H1 (cell line): ENCODE measurements at regions not wholly inside any gene's neighbourhood (a gene's known extent, or its start where the extent isn't known, plus 50 kb on each side); places are given as distances from the start of the nearest gene placed in this dataset.

Experiments used
- CTCF ChIA-PET: fragments of 300-600 bp; sonication (Branson Sonifier 250); formaldehyde crosslinking; loops from one replicate; lab custom pipeline; 2021; ENCODE audit not compliant: partially characterized antibody; lab: Charles Lee
- POLR2A ChIA-PET: fragments of 300-600 bp; sonication (Branson Sonifier 250); formaldehyde crosslinking; loops from one replicate; lab custom pipeline; 2021; ENCODE audit warnings: inconsistent platforms; ENCODE audit not compliant: partially characterized antibody; lab: Charles Lee
- DNase-seq, 2 experiments: peaks; one replicate each; pipeline versions ENCODE4 v3.0.0 to v3.0.0-alpha.2; 2010 to 2022; ENCODE audit warnings: low spot score in 2 of 2, low read depth in 1 of 2, mixed read lengths in 1 of 2
- FAIRE-seq: peaks from 2 replicates; lab custom pipeline; 2011; peaks lifted over from hg19 to GRCh38; lab: Jason Lieb, UNC
- H2AFZ ChIP-seq: 2 replicates; pipeline ENCODE4 v1.8.1; 2012; ENCODE audit warnings: low read length, inconsistent platforms
- H2AK5ac ChIP-seq: 2 replicates; pipeline ENCODE4 v1.6.1; 2013; ENCODE audit warnings: low read depth, low read length
- H2BK120ac ChIP-seq: replicated peaks from 2 replicates; pipeline ENCODE3; 2013; ENCODE audit warnings: low read depth, low read length, inconsistent platforms
- H2BK12ac ChIP-seq: 2 replicates; pipeline ENCODE4 v1.6.1; 2013; ENCODE audit warnings: low read depth, low read length
- H2BK15ac ChIP-seq: 2 replicates; pipeline ENCODE4 v1.6.1; 2013; ENCODE audit warnings: low read length
- H2BK20ac ChIP-seq: 2 replicates; pipeline ENCODE4 v1.6.1; 2013; ENCODE audit warnings: low read length
- H2BK5ac ChIP-seq: 2 replicates; pipeline ENCODE4 v1.6.1; 2013; ENCODE audit warnings: low read depth, low read length
- H3K14ac ChIP-seq: 2 replicates; pipeline ENCODE4 v1.6.1; 2013; ENCODE audit warnings: inconsistent platforms; ENCODE audit not compliant: insufficient read length
- H3K18ac ChIP-seq: 2 replicates; pipeline ENCODE4 v1.6.1; 2013; ENCODE audit warnings: low read length; ENCODE audit errors: extremely low read depth
- H3K23ac ChIP-seq: 2 replicates; pipeline ENCODE4 v1.6.1; 2013; ENCODE audit warnings: inconsistent platforms; ENCODE audit not compliant: insufficient read length
- H3K23me2 ChIP-seq: 2 replicates; pipeline ENCODE4 v1.6.1; 2013; ENCODE audit warnings: low read depth, low read length
- H3K27ac ChIP-seq: 2 replicates; pipeline ENCODE4 v1.6.1; 2011; ENCODE audit warnings: low read depth, low read length, inconsistent platforms
- H3K27me3 ChIP-seq, 4 experiments: replicated peaks in 1 of 4; 1 replicate in 1 of 4; 2 replicates in 3 of 4; pipeline versions ENCODE4 v1.6.1 to v1.8.1; 2011 to 2013; ENCODE audit warnings: low read length in 3 of 4, mild to moderate bottlenecking in 3 of 4, inconsistent platforms in 2 of 4, mixed read lengths in 2 of 4, moderate library complexity in 1 of 4; ENCODE audit not compliant: control insufficient read depth in 3 of 4, insufficient read depth in 3 of 4; ENCODE audit errors: extremely low read depth in 1 of 4
- H3K36me3 ChIP-seq, 4 experiments: 2 replicates each; pipeline versions ENCODE4 v1.6.1 to v1.8.1; 2011 to 2013; ENCODE audit warnings: mild to moderate bottlenecking in 4 of 4, low read length in 3 of 4, moderate library complexity in 2 of 4, control low read depth in 1 of 4, inconsistent platforms in 1 of 4; ENCODE audit not compliant: insufficient read depth in 4 of 4, control insufficient read depth in 2 of 4
- H3K4ac ChIP-seq: replicated peaks from 2 replicates; pipeline ENCODE3; 2013; ENCODE audit warnings: low read length, low read depth, mixed read lengths, inconsistent platforms; ENCODE audit not compliant: insufficient read length
- H3K4me1 ChIP-seq, 4 experiments: replicated peaks in 1 of 4; 1 replicate in 1 of 4; 2 replicates in 3 of 4; pipeline versions ENCODE4 v1.6.1 to v1.8.1; 2011 to 2013; ENCODE audit warnings: low read length in 3 of 4, inconsistent platforms in 2 of 4, mixed read lengths in 1 of 4; ENCODE audit not compliant: insufficient read depth in 4 of 4, control insufficient read depth in 3 of 4
- H3K4me2 ChIP-seq, 2 experiments: 2 replicates each; pipeline versions ENCODE4 v1.6.1 to v1.8.1; 2011 to 2013; ENCODE audit warnings: low read depth in 2 of 2, low read length in 2 of 2, control low read depth in 1 of 2, inconsistent platforms in 1 of 2, mild to moderate bottlenecking in 1 of 2; ENCODE audit not compliant: insufficient read depth in 1 of 2
- H3K4me3 ChIP-seq, 4 experiments: fragments of 200-600, 300-600 bp in 1 of 4; sonication (generic), shearing (Covaris generic), sonication (Bioruptor Twin) in 1 of 4; 2 replicates each; pipeline versions ENCODE4 v1.5.1 to v1.8.1; 2011 to 2016; ENCODE audit warnings: low read length in 4 of 4, low read depth in 3 of 4, control low read depth in 2 of 4, inconsistent platforms in 2 of 4, mild to moderate bottlenecking in 2 of 4, mixed read lengths in 1 of 4, moderate library complexity in 1 of 4; ENCODE audit not compliant: insufficient read depth in 2 of 4; ENCODE audit errors: extremely low read depth in 1 of 4
- H3K56ac ChIP-seq: replicated peaks from 2 replicates; pipeline ENCODE3; 2013; ENCODE audit warnings: low read depth, mild to moderate bottlenecking, mixed read lengths, low read length, inconsistent platforms; ENCODE audit not compliant: insufficient read length
- H3K79me1 ChIP-seq: 2 replicates; pipeline ENCODE4 v1.6.1; 2013; ENCODE audit warnings: low read depth, low read length, control low read depth
- H3K79me2 ChIP-seq, 2 experiments: 2 replicates each; pipeline versions ENCODE4 v1.6.1 to v1.8.1; 2012 to 2013; ENCODE audit warnings: low read length in 2 of 2, mild to moderate bottlenecking in 2 of 2, inconsistent platforms in 1 of 2; ENCODE audit not compliant: insufficient read depth in 2 of 2, control insufficient read depth in 1 of 2
- H3K9ac ChIP-seq, 4 experiments: replicated peaks in 1 of 4; 1 replicate in 1 of 4; 2 replicates in 3 of 4; pipeline versions ENCODE4 v1.6.1 to v1.8.1; 2011 to 2013; ENCODE audit warnings: low read depth in 3 of 4, low read length in 3 of 4, control low read depth in 2 of 4, mild to moderate bottlenecking in 2 of 4, moderate library complexity in 2 of 4, inconsistent platforms in 1 of 4; ENCODE audit errors: extremely low read depth in 1 of 4
- H3K9me3 ChIP-seq, 2 experiments: 2 replicates each; pipeline versions ENCODE4 v1.6.1 to v1.8.1; 2012 to 2013; ENCODE audit warnings: mild to moderate bottlenecking in 2 of 2, moderate library complexity in 2 of 2, control low read depth in 1 of 2, inconsistent platforms in 1 of 2, low read depth in 1 of 2, low read length in 1 of 2, mixed read lengths in 1 of 2; ENCODE audit not compliant: insufficient read depth in 2 of 2
- H4K20me1 ChIP-seq, 2 experiments: replicated peaks in 1 of 2; 2 replicates each; pipeline versions ENCODE3 to v1.8.1; 2011 to 2013; ENCODE audit warnings: inconsistent platforms in 2 of 2, low read length in 2 of 2, mild to moderate bottlenecking in 1 of 2; ENCODE audit not compliant: insufficient read depth in 2 of 2, control insufficient read depth in 1 of 2
- H4K5ac ChIP-seq: 2 replicates; pipeline ENCODE4 v1.6.1; 2013; ENCODE audit warnings: low read length, low read depth, mixed read lengths, inconsistent platforms; ENCODE audit not compliant: insufficient read length
- H4K8ac ChIP-seq: 2 replicates; pipeline ENCODE4 v1.8.0; 2013; ENCODE audit warnings: mild to moderate bottlenecking, moderate library complexity, low read length, inconsistent platforms; ENCODE audit not compliant: insufficient read depth; ENCODE audit errors: extremely low read depth
- H4K91ac ChIP-seq: replicated peaks from 2 replicates; pipeline ENCODE3; 2013; ENCODE audit warnings: low read length, mixed read lengths, inconsistent platforms; ENCODE audit not compliant: insufficient read length
- NRF1 ChIP-seq: IDR thresholded peaks from 2 replicates; pipeline ENCODE4 v1.6.1; 2011; ENCODE audit warnings: mild to moderate bottlenecking, low read depth, low read length, improper control_type of control experiment
- SP4 ChIP-seq: IDR thresholded peaks from 2 replicates; pipeline ENCODE4 v1.6.1; 2012; ENCODE audit warnings: low read length, inconsistent platforms
- TAF1 ChIP-seq: IDR thresholded peaks from 2 replicates; pipeline ENCODE4 v1.6.1; 2011; ENCODE audit warnings: mild to moderate bottlenecking, low read depth, low read length
- TBP ChIP-seq: IDR thresholded peaks from 2 replicates; pipeline ENCODE4 v1.6.1; 2011; ENCODE audit warnings: low read depth, low read length, improper control_type of control experiment
- WGBS, 2 experiments: shearing (Covaris generic) in 1 of 2; methylation state at CpG; one replicate each; pipeline versions ENCODE4 v1.1.6 to v1.1.7; 2013 to 2015; ENCODE audit warnings: low lambda C conversion rate in 2 of 2, mixed read lengths in 2 of 2, inconsistent platforms in 1 of 2, low coverage in 1 of 2, missing lambda C conversion rate in 1 of 2; ENCODE audit not compliant: insufficient replicate concordance in 2 of 2, insufficient coverage in 1 of 2, insufficient read length in 1 of 2; ENCODE audit errors: extremely low coverage in 1 of 2, missing lambda C conversion rate in 1 of 2; 5-methylcytosine and 5-hydroxymethylcytosine counted together
- TF ChIP-seq, protein P1 (sequence below): IDR thresholded peaks from 2 replicates; pipeline ENCODE4 v1.6.1; 2012; ENCODE audit warnings: inconsistent platforms

DNA sequence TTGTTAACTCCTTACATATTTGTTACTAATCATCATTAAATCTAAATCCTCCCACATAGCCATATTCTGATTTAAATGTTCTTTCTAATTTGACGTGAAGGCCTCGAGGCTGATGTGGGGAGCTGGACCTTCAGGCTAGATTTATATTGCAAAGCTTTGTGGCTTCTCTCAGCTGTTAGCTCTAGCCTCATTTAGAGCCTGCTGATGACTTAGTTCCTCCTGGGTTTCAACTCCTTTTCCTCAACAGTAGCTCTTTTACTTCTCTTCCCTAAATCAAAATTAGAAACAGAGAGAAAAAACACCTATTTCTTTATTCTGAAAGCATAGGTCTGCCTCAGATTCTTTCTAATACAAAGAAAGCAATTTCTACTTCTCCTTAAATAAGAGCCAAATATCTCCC lies 477.5 kb upstream of the CCDC196 start:
- H2AK5ac ChIP-seq = no peak overlapping the region
- 88% methylated on average over 2 of the region's 2 CpGs; no CpG with 5 or more reads in 1 of the 2 experiments for WGBS, 2 experiments
- H3K14ac ChIP-seq = no peak overlapping the region
- CTCF ChIA-PET = interaction anchor here (1.3 to 3.0 kb wide), 6 partner anchors 10 to 62 kb away, joined by 3 to 13 read pairs (median 4); no protein-coding TSS in a partner anchor
- no peak overlapping the region for H2AFZ ChIP-seq
- no peaks in the 10 kb centered on the region for H4K20me1 ChIP-seq
- POLR2A ChIA-PET = no interaction called here
- H2BK15ac ChIP-seq = no peak overlapping the region
- H3K27ac ChIP-seq = no peak overlapping the region
- no peaks in the 10 kb centered on the region for H3K27me3 ChIP-seq
- H4K91ac ChIP-seq = no peak overlapping the region
- H3K9me3 ChIP-seq = peaks cover 3% of the 10 kb centered on the region in 2 experiments; a peak in 2 of 4 replicates
- H3K4ac ChIP-seq = no peak overlapping the region
- H3K79me1 ChIP-seq = no peaks in the 10 kb centered on the region
- no peaks in the 10 kb centered on the region for H3K79me2 ChIP-seq
- no peak overlapping the region for H4K8ac ChIP-seq
- no peak overlapping the region for H2BK5ac ChIP-seq
- no peak overlapping the region for H2BK20ac ChIP-seq
- no peaks in the 10 kb centered on the region for H3K23me2 ChIP-seq
- no peak overlapping the region for H4K5ac ChIP-seq
- H3K18ac ChIP-seq = no peak overlapping the region
- FAIRE-seq = no peak
- TF ChIP-seq TBP = no peak
- no peak for TF ChIP-seq SP4
- no peak for TF ChIP-seq NRF1
- TF ChIP-seq, protein P1, sequence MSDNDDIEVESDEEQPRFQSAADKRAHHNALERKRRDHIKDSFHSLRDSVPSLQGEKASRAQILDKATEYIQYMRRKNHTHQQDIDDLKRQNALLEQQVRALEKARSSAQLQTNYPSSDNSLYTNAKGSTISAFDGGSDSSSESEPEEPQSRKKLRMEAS = no peak
- no peak for TF ChIP-seq TAF1
- TF ChIP-seq, all 59 proteins: peak for 0
- H3K4me1 ChIP-seq = peaks cover 0 to 14% (median 4%) of the 10 kb centered on the region in 4 experiments; a peak in 5 of 7 replicates
- H2BK12ac ChIP-seq = no peak overlapping the region
- no peak overlapping the region for H3K4me2 ChIP-seq
- no peak overlapping the region for H3K9ac ChIP-seq
- H2BK120ac ChIP-seq = no peak overlapping the region
- H3K36me3 ChIP-seq = no peaks in the 10 kb centered on the region
- no peak overlapping the region for H3K4me3 ChIP-seq
- H3K23ac ChIP-seq = no peak overlapping the region
- DNase-seq = no peak
- H3K56ac ChIP-seq = no peak overlapping the region
